HepG2 (cell line): ENCODE measurements at regions not wholly inside any gene's neighbourhood (a gene's known extent, or its start where the extent isn't known, plus 50 kb on each side); places are given as distances from the start of the nearest gene placed in this dataset.

Experiments used
- ATAC-seq: fragments of 200-7000 bp; cut with Tn5 transposase; 3 replicates; pipeline ENCODE4 v1.9.1; 2020; ENCODE audit warnings: mild to moderate bottlenecking, moderate library complexity
- BruUV-seq: library from RNA; stranded (reverse); fragments of 400-500 nt; replicated peaks from 2 replicates; lab custom pipeline; 2021; lab: Mats Ljungman, UMichigan
- CTCF ChIA-PET: fragments of 300-600 bp; formaldehyde crosslinking; extraction: SDS; loops from one replicate; lab custom pipeline; 2021; ENCODE audit warnings: low total read pairs, inconsistent platforms, low intra/inter-chr PET ratio; lab: Yijun Ruan, JAX
- POLR2A ChIA-PET: fragments of 350-600 bp; sonication (Branson Sonifier 250); formaldehyde crosslinking; loops from one replicate; lab custom pipeline; 2020; ENCODE audit warnings: antibody characterized with exemption, inconsistent platforms; lab: Yijun Ruan, JAX
- DNase-seq: peaks from one replicate; pipeline ENCODE4 v3.0.0-alpha.2; 2015; ENCODE audit warnings: low spot score
- FAIRE-seq: peaks from 3 replicates; lab custom pipeline; 2011; peaks lifted over from hg19 to GRCh38; lab: Jason Lieb, UNC
- H2AFZ ChIP-seq: one replicate; pipeline ENCODE4 v1.6.1; 2011; ENCODE audit warnings: low read length, inconsistent platforms
- H3K27ac ChIP-seq: fragments of 300-600 bp; 3 replicates; pipeline ENCODE4 v1.8.0; 2011; ENCODE audit warnings: mixed run types, mild to moderate bottlenecking, mixed read lengths, low read length, inconsistent platforms; ENCODE audit not compliant: insufficient read depth; ENCODE audit errors: extremely low read length
- H3K27me3 ChIP-seq, 2 experiments: fragments of 200-600 bp in 1 of 2; 2 replicates in 1 of 2; 3 replicates in 1 of 2; pipeline versions ENCODE4 v1.6.0 to v1.8.0; 2011; ENCODE audit warnings: low read length in 2 of 2, mild to moderate bottlenecking in 2 of 2, moderate library complexity in 2 of 2, inconsistent platforms in 1 of 2; ENCODE audit not compliant: insufficient read depth in 2 of 2, control insufficient read depth in 1 of 2
- H3K36me3 ChIP-seq, 2 experiments: fragments of 200-600 bp in 1 of 2; replicated peaks in 1 of 2; 2 replicates in 1 of 2; 3 replicates in 1 of 2; pipeline versions ENCODE4 v1.5.1 to v1.8.0; 2011; ENCODE audit warnings: low read length in 2 of 2, inconsistent platforms in 1 of 2; ENCODE audit not compliant: insufficient read depth in 2 of 2, control insufficient read depth in 1 of 2
- H3K4me1 ChIP-seq: 2 replicates; pipeline ENCODE4 v1.5.1; 2012; ENCODE audit warnings: low read length, inconsistent platforms; ENCODE audit not compliant: insufficient read depth
- H3K4me2 ChIP-seq: 2 replicates; pipeline ENCODE4 v1.6.0; 2011; ENCODE audit warnings: low read depth, low read length, inconsistent platforms
- H3K4me3 ChIP-seq, 3 experiments: fragments of 200-600 bp in 1 of 3; sonication (generic), shearing (Covaris generic) in 1 of 3; replicated peaks in 1 of 3; 2 replicates each; pipeline ENCODE4 v1.5.1; 2011 to 2016; ENCODE audit warnings: low read length in 3 of 3, inconsistent platforms in 2 of 3, low read depth in 2 of 3, mild to moderate bottlenecking in 2 of 3, control low read depth in 1 of 3, mixed read lengths in 1 of 3; ENCODE audit not compliant: insufficient read depth in 1 of 3
- H3K79me2 ChIP-seq: one replicate; pipeline ENCODE4 v1.6.1; 2011; ENCODE audit warnings: low read length, inconsistent platforms; ENCODE audit not compliant: insufficient read depth
- H3K9ac ChIP-seq: 2 replicates; pipeline ENCODE4 v1.6.0; 2011; ENCODE audit warnings: mild to moderate bottlenecking, low read depth, low read length, inconsistent platforms; ENCODE audit not compliant: insufficient read depth
- H3K9me3 ChIP-seq: 2 replicates; pipeline ENCODE4 v1.5.1; 2012; ENCODE audit warnings: mild to moderate bottlenecking, low read length
- H4K20me1 ChIP-seq: 2 replicates; pipeline ENCODE4 v1.6.0; 2011; ENCODE audit warnings: inconsistent platforms, mild to moderate bottlenecking, low read length, moderate library complexity; ENCODE audit not compliant: insufficient read depth
- KDM6A ChIP-seq: IDR thresholded peaks from 2 replicates; pipeline ENCODE4 v1.6.1; 2016; ENCODE audit warnings: low read depth
- NFRKB ChIP-seq: fragments of 450-650 bp; IDR thresholded peaks from 2 replicates; pipeline ENCODE4 v1.6.1; 2017
- NKX3-1 ChIP-seq: sonication (generic); formaldehyde crosslinking; IDR thresholded peaks from 2 replicates; pipeline ENCODE4 v1.5.0; 2020; ENCODE audit warnings: missing genetic modification reagents
- SIX1 ChIP-seq: sonication (generic); formaldehyde crosslinking; IDR thresholded peaks from 2 replicates; pipeline ENCODE4 v1.4.0; 2020; ENCODE audit warnings: missing genetic modification reagents, borderline replicate concordance
- ZBTB3 ChIP-seq: sonication (generic); formaldehyde crosslinking; IDR thresholded peaks from 2 replicates; pipeline ENCODE4 v1.4.0; 2020; ENCODE audit warnings: low read depth, mild to moderate bottlenecking, moderate library complexity, missing genetic modification reagents, borderline replicate concordance
- ZFP36L1 ChIP-seq: sonication (generic); formaldehyde crosslinking; IDR thresholded peaks from 2 replicates; pipeline ENCODE4 v1.8.0; 2022; ENCODE audit warnings: mild to moderate bottlenecking, missing genetic modification reagents, moderate library complexity
- ZNF501 ChIP-seq: sonication (generic); formaldehyde crosslinking; IDR thresholded peaks from 2 replicates; pipeline ENCODE4 v1.5.1; 2020; ENCODE audit warnings: mild to moderate bottlenecking, moderate library complexity, missing genetic modification reagents
- WGBS: methylation state at CpG from one replicate; pipeline ENCODE4 v1.1.6; 2017; ENCODE audit warnings: low lambda C conversion rate; 5-methylcytosine and 5-hydroxymethylcytosine counted together
- in situ Hi-C: cut with HindIII; loops from 2 replicates; pipeline ENCODE4 v1.10.0; 2017; ENCODE audit warnings: low pct_unique_long_range_greater_than_20kb; ENCODE audit not compliant: extremely low pct_ligation_motif_present
- intact Hi-C: fragments of 100-400 bp; cut with micrococcal nuclease; formaldehyde crosslinking; loops from one replicate; pipeline ENCODE4 v1.10.0; 2022; ENCODE audit not compliant: unreplicated experiment
- TF ChIP-seq, protein P1 (sequence below): sonication (generic); formaldehyde crosslinking; IDR thresholded peaks from 2 replicates; pipeline ENCODE4 v1.4.0; 2020; ENCODE audit warnings: mild to moderate bottlenecking, low read depth, missing genetic modification reagents

DNA sequence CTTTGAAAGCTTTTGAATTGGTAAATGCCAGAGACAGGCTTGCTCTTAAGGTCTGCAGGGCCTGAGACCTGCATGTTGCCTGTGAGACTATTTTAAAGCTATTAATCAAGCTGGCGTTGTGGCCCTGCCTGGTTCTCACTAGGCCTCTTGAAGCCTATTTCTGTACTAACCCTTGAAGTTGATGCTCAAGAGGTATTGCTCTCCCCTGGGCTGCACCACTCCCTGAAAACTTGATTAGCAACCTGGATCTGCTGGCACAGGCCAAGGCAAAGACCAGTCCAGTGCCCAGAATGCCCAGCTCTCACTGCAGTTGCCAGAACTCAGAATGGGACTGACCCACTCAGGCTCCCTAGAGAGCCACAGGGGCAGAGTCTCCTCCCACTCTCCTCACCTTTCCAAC, 220.0 kb upstream of the MEOX2 start:
- H3K79me2 ChIP-seq: no peaks in the 10 kb centered on the region
- intact Hi-C loops: no loop called here
- H3K36me3 ChIP-seq: no peaks in the 10 kb centered on the region
- WGBS: 0% methylated on average over 1 of the region's 1 CpG
- H3K4me2 ChIP-seq: no peak overlapping the region
- H3K9me3 ChIP-seq: peaks cover 3% of the 10 kb centered on the region
- in situ Hi-C loops: no loop called here
- no peaks in the 10 kb centered on the region for H3K4me1 ChIP-seq
- no peaks in the 10 kb centered on the region for H4K20me1 ChIP-seq
- TF ChIP-seq NKX3-1 (CRISPR knock-in tag) (no peak), NFRKB (no peak), ZFP36L1 (CRISPR knock-in tag) (no peak)
- TF ChIP-seq, all 625 proteins: peak for 0
- BruUV-seq: no TSS peak
- H2AFZ ChIP-seq: no peak overlapping the region
- no peak overlapping the region for H3K4me3 ChIP-seq
- H3K9ac ChIP-seq: no peak overlapping the region
- FAIRE-seq (no peak), DNase-seq (no peak), ATAC-seq (no peak)
- ChIA-PET POLR2A (no interaction called here), CTCF (no interaction called here)
- H3K27ac ChIP-seq: no peak overlapping the region
- H3K27me3 ChIP-seq: no peaks in the 10 kb centered on the region

DNA sequence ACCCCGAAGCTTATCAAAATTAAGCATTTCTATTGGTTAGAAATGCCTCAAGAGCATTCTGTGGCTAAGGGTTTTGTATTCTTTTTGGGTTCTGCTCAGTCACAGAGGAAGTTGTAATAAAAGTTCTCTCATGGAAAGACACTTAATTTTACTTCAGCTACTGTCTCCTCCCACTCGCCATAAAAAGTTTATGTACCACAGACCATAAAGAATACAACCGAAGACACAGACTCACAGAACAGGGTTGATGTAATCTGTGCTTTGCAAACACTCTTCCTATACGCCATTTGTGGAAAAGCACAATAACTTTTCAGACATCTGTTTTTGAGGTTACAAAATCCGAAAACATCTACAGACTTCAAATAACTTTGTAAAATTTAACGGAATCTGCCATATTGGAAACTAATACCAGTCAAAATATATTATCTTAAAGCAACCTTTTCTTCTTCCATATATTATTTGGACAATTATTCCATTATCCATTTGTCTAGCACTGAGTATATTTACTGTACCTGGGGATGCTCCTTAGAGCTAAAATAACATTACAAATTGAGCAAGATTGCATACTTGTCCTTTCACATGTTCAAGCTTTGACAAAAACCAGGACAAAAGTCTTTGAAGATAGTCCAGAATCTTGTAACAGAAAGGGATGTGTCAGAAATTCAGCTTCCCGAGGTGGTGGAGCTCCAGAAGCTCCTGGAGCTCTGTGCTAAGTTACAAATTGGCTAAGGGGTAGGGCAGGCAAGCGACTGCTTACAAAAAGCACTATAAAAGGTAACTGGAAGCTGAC, 219.0 kb upstream of the MEOX2 start:
- in situ Hi-C loops (no loop called here), intact Hi-C loops (no loop called here)
- H4K20me1 ChIP-seq: no peaks in the 10 kb centered on the region
- H3K9me3 ChIP-seq: peaks cover 3% of the 10 kb centered on the region
- no peaks in the 10 kb centered on the region for H3K36me3 ChIP-seq
- H3K27ac ChIP-seq: no peak overlapping the region
- no peak overlapping the region for H2AFZ ChIP-seq
- no peak overlapping the region for H3K4me2 ChIP-seq
- no peak overlapping the region for H3K4me3 ChIP-seq
- no peak overlapping the region for H3K9ac ChIP-seq
- WGBS: 1% methylated on average over 8 of the region's 8 CpGs
- FAIRE-seq (no peak), DNase-seq (no peak), ATAC-seq (no peak)
- H3K4me1 ChIP-seq: no peaks in the 10 kb centered on the region
- CTCF ChIA-PET: no interaction called here
- no peaks in the 10 kb centered on the region for H3K79me2 ChIP-seq
- TF ChIP-seq SIX1: no peak
- TF ChIP-seq, protein P1, sequence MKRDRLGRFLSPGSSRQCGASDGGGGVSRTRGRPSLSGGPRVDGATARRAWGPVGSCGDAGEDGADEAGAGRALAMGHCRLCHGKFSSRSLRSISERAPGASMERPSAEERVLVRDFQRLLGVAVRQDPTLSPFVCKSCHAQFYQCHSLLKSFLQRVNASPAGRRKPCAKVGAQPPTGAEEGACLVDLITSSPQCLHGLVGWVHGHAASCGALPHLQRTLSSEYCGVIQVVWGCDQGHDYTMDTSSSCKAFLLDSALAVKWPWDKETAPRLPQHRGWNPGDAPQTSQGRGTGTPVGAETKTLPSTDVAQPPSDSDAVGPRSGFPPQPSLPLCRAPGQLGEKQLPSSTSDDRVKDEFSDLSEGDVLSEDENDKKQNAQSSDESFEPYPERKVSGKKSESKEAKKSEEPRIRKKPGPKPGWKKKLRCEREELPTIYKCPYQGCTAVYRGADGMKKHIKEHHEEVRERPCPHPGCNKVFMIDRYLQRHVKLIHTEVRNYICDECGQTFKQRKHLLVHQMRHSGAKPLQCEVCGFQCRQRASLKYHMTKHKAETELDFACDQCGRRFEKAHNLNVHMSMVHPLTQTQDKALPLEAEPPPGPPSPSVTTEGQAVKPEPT: no peak
- no peak for TF ChIP-seq ZBTB3 (CRISPR knock-in tag)
- no peak for TF ChIP-seq KDM6A
- TF ChIP-seq ZNF501: no peak
- no TSS peak for BruUV-seq
- POLR2A ChIA-PET: no interaction called here
- no peaks in the 10 kb centered on the region for H3K27me3 ChIP-seq
